HG03039 (cell line): ENCODE measurements at regions not wholly inside any gene's neighbourhood (a gene's known extent, or its start where the extent isn't known, plus 50 kb on each side); places are given as distances from the start of the nearest gene placed in this dataset.

Source experiments
- ATAC-seq: cut with Tn5 transposase; IDR thresholded peaks from one replicate; pipeline ENCODE4 v1.9.1; 2021; ENCODE audit warnings: mild to moderate bottlenecking, moderate library complexity; ENCODE audit not compliant: unreplicated experiment

DNA sequence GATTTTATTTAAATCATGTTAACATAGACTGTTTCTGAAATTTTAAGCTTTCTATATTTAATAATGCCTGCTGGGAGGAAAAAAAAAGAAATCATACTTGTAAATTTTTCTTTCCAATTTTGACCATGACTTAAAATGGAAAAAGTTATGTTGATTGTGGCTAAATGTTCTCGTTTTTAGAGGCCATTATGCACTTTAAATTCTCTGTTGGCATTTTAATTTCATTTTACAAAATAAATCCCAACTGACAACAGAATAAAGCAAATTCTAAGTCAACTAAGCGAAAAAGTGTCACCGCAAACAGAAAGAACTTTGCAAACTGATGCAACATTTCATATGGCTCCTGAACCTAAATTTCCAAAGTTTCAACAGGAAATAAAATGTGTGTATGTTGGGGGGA is 74.8 kb upstream of the G2E3 start:
- no peak for ATAC-seq

DNA sequence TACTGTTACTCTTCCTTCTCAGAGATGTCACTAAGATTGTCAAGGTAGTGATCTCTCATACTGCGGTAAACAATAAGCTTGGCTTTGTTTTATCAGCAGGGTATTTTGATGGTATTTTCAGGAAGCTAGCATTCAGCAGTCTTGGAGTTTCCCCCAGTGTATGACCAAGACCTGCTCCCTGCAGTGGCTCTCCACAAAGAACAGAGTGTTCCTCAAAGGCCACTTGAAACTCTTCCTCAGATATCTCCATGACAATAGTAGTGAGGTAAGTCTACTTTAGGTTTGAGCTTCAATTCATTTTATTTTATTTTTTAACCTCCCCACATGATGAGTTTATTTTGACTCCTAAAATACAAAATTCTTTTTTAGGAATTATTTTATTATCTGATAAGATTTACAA is 74.0 kb upstream of the G2E3 start:
- no peak for ATAC-seq

DNA sequence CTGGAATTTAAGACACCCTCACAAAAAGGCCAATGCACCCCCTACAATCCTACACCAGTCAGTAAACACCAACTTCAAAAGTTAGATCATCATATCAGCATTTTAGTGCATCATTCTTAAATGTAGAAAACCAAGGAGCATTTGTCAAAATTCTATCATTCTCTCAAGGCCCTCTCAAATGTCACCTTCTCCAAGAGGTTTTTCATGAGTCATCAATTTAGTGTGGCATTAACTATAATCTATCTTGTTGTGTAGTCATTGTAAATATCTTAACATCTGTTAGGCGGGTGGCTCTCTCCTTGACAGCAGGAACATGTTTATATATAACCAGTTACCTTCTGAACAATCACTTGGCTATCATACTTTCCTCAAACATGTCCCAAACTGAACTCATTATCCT is 62.1 kb upstream of the G2E3 start:
- ATAC-seq = no peak

- no peak for ATAC-seq
These were observed 59.6 kb upstream of the G2E3 start for GRCh38 chr14:30499358-30499757.

DNA sequence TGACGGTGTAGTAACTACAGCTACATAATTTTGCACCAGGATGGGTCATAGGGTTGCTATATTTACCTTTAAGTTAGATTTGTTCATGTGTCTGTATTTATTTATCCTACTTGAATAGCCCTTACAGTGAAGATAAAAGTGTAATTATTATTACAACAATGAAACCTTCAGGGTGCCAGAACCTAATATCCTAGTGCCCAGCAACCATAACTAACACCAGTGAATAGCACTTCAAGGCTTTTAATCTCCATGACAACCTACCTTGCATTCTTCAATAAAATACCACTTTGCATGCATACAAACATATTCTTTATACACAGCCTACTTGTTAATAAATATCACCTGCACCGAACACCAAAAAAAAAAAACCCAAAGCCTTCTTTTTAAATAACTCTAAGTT is 58.7 kb upstream of the G2E3 start:
- no peak for ATAC-seq

DNA sequence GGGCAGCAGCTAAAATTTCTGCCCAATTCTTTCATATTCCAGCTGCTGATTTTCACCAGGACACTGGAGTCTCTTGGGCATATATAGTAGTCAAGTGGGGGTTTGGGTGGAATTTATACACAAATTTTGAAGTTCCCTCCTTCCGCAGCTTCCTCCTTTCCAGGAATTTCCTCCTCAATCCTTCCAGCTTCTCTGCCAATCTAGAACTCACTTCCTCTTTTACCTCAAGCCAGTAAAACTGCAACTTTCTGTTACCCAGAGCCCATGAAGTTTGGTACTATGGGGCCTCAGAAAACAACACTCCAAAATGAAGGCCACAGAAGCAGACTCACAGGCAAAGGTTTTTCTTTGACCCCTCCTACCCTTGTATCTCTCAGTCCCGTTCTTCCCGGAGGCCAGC is 51.7 kb upstream of the G2E3 start:
- no peak for ATAC-seq
